Stimulated activated effector memory CD8-positive, alpha-beta T cell treated with anti-CD3 and anti-CD28 coated beads, Interleukin-12 subunit alpha, Interleukin-12 subunit beta, amount 100 ng/mL, for 72 hours (primary cell): ENCODE measurements at regions not wholly inside any gene's neighbourhood (a gene's known extent, or its start where the extent isn't known, plus 50 kb on each side); places are given as distances from the start of the nearest gene placed in this dataset.

Experiments
- ATAC-seq: fragments of 150-1000 bp; cut with Tn5 transposase; 2 replicates; pipeline ENCODE4 v1.10.0; 2021
- DNase-seq, 2 donors: peaks; one replicate each; pipeline ENCODE4 v3.0.0; 2021 to 2022; ENCODE audit warnings: low spot score in 2 of 2
- H3K27ac Mint-ChIP-seq: one replicate; pipeline ENCODE4 v1.8.0; 2022; ENCODE audit warnings: mild to moderate bottlenecking, mixed read lengths
- H3K36me3 Mint-ChIP-seq: one replicate; pipeline ENCODE4 v1.8.0; 2022; ENCODE audit warnings: mild to moderate bottlenecking, mixed read lengths
- H3K4me1 Mint-ChIP-seq: one replicate; pipeline ENCODE4 v1.8.0; 2022; ENCODE audit warnings: mixed read lengths
- H3K4me3 Mint-ChIP-seq: one replicate; pipeline ENCODE4 v1.8.0; 2022; ENCODE audit warnings: mild to moderate bottlenecking, mixed read lengths
- H3K9me3 Mint-ChIP-seq: one replicate; pipeline ENCODE4 v1.8.0; 2022; ENCODE audit warnings: mixed read lengths

GRCh38 chr18:76231402-76231801 lies 263.6 kb downstream of the ZNF516 start:
- no peak overlapping the region for H3K27ac Mint-ChIP-seq
- H3K36me3 Mint-ChIP-seq, result no peaks in the 10 kb centered on the region
- DNase-seq (no peak), ATAC-seq (no peak)
- no peaks in the 10 kb centered on the region for H3K4me1 Mint-ChIP-seq
- peaks cover 2% of the 10 kb centered on the region for H3K9me3 Mint-ChIP-seq
- no peak overlapping the region for H3K4me3 Mint-ChIP-seq

- H3K4me1 Mint-ChIP-seq, result no peaks in the 10 kb centered on the region
- H3K4me3 Mint-ChIP-seq, result no peak overlapping the region
- no peak overlapping the region for H3K27ac Mint-ChIP-seq
- no peak for DNase-seq
- no peak for ATAC-seq
- H3K9me3 Mint-ChIP-seq, result peaks cover 2% of the 10 kb centered on the region
- no peaks in the 10 kb centered on the region for H3K36me3 Mint-ChIP-seq
Observed at GRCh38 chr18:76230791-76231190, 264.3 kb downstream of the ZNF516 start.

- ATAC-seq (no peak), DNase-seq (no peak)
- H3K27ac Mint-ChIP-seq, result no peak overlapping the region
- H3K4me3 Mint-ChIP-seq, result no peak overlapping the region
- peaks cover 2% of the 10 kb centered on the region for H3K9me3 Mint-ChIP-seq
- no peaks in the 10 kb centered on the region for H3K4me1 Mint-ChIP-seq
- H3K36me3 Mint-ChIP-seq, result no peaks in the 10 kb centered on the region
Observed at GRCh38 chr18:76228716-76229115, 266.3 kb downstream of the ZNF516 start.

- ATAC-seq (no peak), DNase-seq (no peak)
- Mint-ChIP-seq H3K4me3 (no peak overlapping the region), H3K4me1 (no peaks in the 10 kb centered on the region), H3K36me3 (no peaks in the 10 kb centered on the region), H3K27ac (no peak overlapping the region), H3K9me3 (peaks cover 2% of the 10 kb centered on the region)
Observed at GRCh38 chr18:76227759-76228158, 267.3 kb downstream of the ZNF516 start.

GRCh38 chr18:76223403-76223802 lies 271.6 kb downstream of the ZNF516 start:
- Mint-ChIP-seq H3K4me1 (no peaks in the 10 kb centered on the region), H3K36me3 (no peaks in the 10 kb centered on the region), H3K27ac (no peak overlapping the region), H3K4me3 (no peak overlapping the region), H3K9me3 (no peaks in the 10 kb centered on the region)
- DNase-seq (no peak), ATAC-seq (no peak)

- no peak overlapping the region for H3K4me3 Mint-ChIP-seq
- ATAC-seq (no peak), DNase-seq (no peak)
- H3K4me1 Mint-ChIP-seq, result no peaks in the 10 kb centered on the region
- no peaks in the 10 kb centered on the region for H3K36me3 Mint-ChIP-seq
- H3K9me3 Mint-ChIP-seq, result no peaks in the 10 kb centered on the region
- no peak overlapping the region for H3K27ac Mint-ChIP-seq
Observed at GRCh38 chr18:76219023-76219422, 276.0 kb downstream of the ZNF516 start.

- ATAC-seq (no peak), DNase-seq (no peak)
- Mint-ChIP-seq H3K36me3 (no peaks in the 10 kb centered on the region), H3K9me3 (no peaks in the 10 kb centered on the region), H3K4me1 (no peaks in the 10 kb centered on the region), H3K4me3 (no peak overlapping the region), H3K27ac (no peak overlapping the region)
Observed at GRCh38 chr18:76216096-76216495, 278.9 kb downstream of the ZNF516 start.

GRCh38 chr18:76213991-76214390 lies 281.1 kb downstream of the ZNF516 start:
- no peaks in the 10 kb centered on the region for H3K36me3 Mint-ChIP-seq
- no peak for ATAC-seq
- H3K4me3 Mint-ChIP-seq, result no peak overlapping the region
- DNase-seq, result no peak
- no peak overlapping the region for H3K27ac Mint-ChIP-seq
- no peaks in the 10 kb centered on the region for H3K4me1 Mint-ChIP-seq
- H3K9me3 Mint-ChIP-seq, result peaks cover 2% of the 10 kb centered on the region

- ATAC-seq (no peak), DNase-seq (no peak)
- no peak overlapping the region for H3K4me3 Mint-ChIP-seq
- no peaks in the 10 kb centered on the region for H3K36me3 Mint-ChIP-seq
- no peak overlapping the region for H3K27ac Mint-ChIP-seq
- no peaks in the 10 kb centered on the region for H3K4me1 Mint-ChIP-seq
- peaks cover 2% of the 10 kb centered on the region for H3K9me3 Mint-ChIP-seq
Observed at GRCh38 chr18:76212960-76213359, 282.1 kb downstream of the ZNF516 start.

- no peaks in the 10 kb centered on the region for H3K4me1 Mint-ChIP-seq
- ATAC-seq (peak; percentile 74), DNase-seq (no peak)
- H3K9me3 Mint-ChIP-seq, result peaks cover 8% of the 10 kb centered on the region
- H3K4me3 Mint-ChIP-seq, result no peak overlapping the region
- H3K27ac Mint-ChIP-seq, result no peak overlapping the region
- H3K36me3 Mint-ChIP-seq, result no peaks in the 10 kb centered on the region
Observed at GRCh38 chr18:76209597-76209996, 285.4 kb downstream of the ZNF516 start.

- Mint-ChIP-seq H3K4me1 (no peaks in the 10 kb centered on the region), H3K4me3 (no peak overlapping the region), H3K27ac (no peak overlapping the region), H3K36me3 (no peaks in the 10 kb centered on the region), H3K9me3 (peaks cover 9% of the 10 kb centered on the region)
- ATAC-seq (no peak), DNase-seq (no peak)
Observed at GRCh38 chr18:76208678-76209306, 286.2 kb downstream of the ZNF516 start.

GRCh38 chr18:76205906-76206305 lies 289.1 kb downstream of the ZNF516 start:
- no peak overlapping the region for H3K4me3 Mint-ChIP-seq
- no peak for DNase-seq
- no peak overlapping the region for H3K27ac Mint-ChIP-seq
- no peaks in the 10 kb centered on the region for H3K4me1 Mint-ChIP-seq
- ATAC-seq, result no peak
- no peaks in the 10 kb centered on the region for H3K36me3 Mint-ChIP-seq
- peaks cover 9% of the 10 kb centered on the region for H3K9me3 Mint-ChIP-seq

GRCh38 chr18:76203552-76203951 lies 291.5 kb downstream of the ZNF516 start:
- H3K4me1 Mint-ChIP-seq, result no peaks in the 10 kb centered on the region
- H3K27ac Mint-ChIP-seq, result no peak overlapping the region
- DNase-seq (no peak), ATAC-seq (peak; percentile 37)
- H3K9me3 Mint-ChIP-seq, result peaks cover 6% of the 10 kb centered on the region
- H3K36me3 Mint-ChIP-seq, result no peaks in the 10 kb centered on the region
- no peak overlapping the region for H3K4me3 Mint-ChIP-seq

GRCh38 chr18:76202322-76202721 lies 292.7 kb downstream of the ZNF516 start:
- ATAC-seq, result no peak
- Mint-ChIP-seq H3K4me1 (no peaks in the 10 kb centered on the region), H3K9me3 (peaks cover 6% of the 10 kb centered on the region), H3K36me3 (no peaks in the 10 kb centered on the region), H3K27ac (no peak overlapping the region), H3K4me3 (no peak overlapping the region)
- no peak for DNase-seq

GRCh38 chr18:76195601-76196000 lies 299.4 kb downstream of the ZNF516 start:
- H3K4me3 Mint-ChIP-seq, result no peak overlapping the region
- ATAC-seq (no peak), DNase-seq (no peak)
- no peak overlapping the region for H3K27ac Mint-ChIP-seq
- peaks cover 4% of the 10 kb centered on the region for H3K9me3 Mint-ChIP-seq
- H3K36me3 Mint-ChIP-seq, result no peaks in the 10 kb centered on the region
- H3K4me1 Mint-ChIP-seq, result no peaks in the 10 kb centered on the region

GRCh38 chr18:76188097-76188496 lies 306.9 kb downstream of the ZNF516 start:
- ATAC-seq, result no peak
- no peaks in the 10 kb centered on the region for H3K4me1 Mint-ChIP-seq
- H3K9me3 Mint-ChIP-seq, result peaks cover 6% of the 10 kb centered on the region
- H3K4me3 Mint-ChIP-seq, result no peak overlapping the region
- no peaks in the 10 kb centered on the region for H3K36me3 Mint-ChIP-seq
- H3K27ac Mint-ChIP-seq, result no peak overlapping the region
- DNase-seq, result no peak

- Mint-ChIP-seq H3K4me3 (no peak overlapping the region), H3K27ac (no peak overlapping the region), H3K36me3 (no peaks in the 10 kb centered on the region), H3K9me3 (no peaks in the 10 kb centered on the region), H3K4me1 (no peaks in the 10 kb centered on the region)
- DNase-seq, result no peak
- no peak for ATAC-seq
Observed at GRCh38 chr18:76179257-76179656, 315.8 kb downstream of the ZNF516 start.
